ENCODE measurements at regions not wholly inside any gene's neighbourhood (a gene's known extent, or its start where the extent isn't known, plus 50 kb on each side); places are given as distances from the start of the nearest gene placed in this dataset.

DNA sequence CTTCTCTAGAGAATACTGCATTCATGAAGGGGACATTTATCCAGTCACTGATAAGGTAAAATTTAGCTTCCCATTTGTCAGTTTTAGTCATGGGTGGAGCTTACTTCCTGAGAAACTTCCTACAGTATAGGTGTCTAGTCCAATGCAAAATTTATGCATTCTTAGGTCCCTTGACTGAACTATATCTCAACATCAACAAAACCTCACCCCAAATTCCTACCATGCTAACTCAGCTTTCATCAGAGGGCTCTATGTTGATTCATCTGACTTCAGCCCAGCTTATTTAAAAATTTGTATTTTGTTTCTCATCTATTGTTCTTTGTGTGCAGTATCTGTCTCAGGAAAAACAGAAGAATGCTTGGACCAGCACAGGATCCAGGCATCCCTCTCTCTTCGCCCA is 296.4 kb upstream of the ACVR2A start:
- no peak for FAIRE-seq

DNA sequence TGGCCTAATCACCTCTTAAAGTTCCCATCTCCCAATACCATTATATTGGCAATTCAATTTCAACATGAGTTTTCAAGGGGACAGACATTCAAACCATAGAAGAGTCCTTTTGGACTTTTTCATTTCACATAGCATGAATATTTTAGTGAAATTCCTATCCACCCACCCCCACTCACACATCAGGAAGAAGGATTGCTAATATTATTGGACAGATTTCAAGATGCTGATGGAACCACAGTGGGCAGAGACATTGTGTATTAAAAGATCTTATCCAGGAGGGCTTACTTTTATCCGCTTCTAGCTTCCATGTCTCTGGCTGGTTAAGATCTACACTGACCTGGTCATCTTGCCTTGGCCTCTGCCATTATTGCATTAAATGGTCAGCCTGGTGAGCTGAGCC is 297.4 kb upstream of the ACVR2A start:
- no peak for FAIRE-seq

DNA sequence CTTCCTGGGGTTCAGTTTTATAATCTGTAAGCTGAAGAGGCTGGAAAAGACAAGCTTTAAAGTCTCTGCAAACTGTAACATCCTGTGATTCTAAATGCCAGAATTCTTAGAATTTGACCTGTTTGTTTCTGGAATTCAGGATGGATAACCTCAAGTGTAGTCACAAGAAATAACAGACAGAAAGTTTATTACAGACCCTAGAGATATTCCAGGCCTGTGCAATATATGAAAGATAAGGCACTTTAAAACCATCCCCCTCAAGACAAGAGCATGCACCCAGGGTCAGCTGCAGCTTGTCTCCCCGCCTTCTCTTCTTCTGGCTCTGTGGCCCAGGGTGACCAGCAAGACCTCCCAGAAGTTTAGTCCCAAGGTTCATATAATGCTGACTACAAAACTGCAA is 298.7 kb upstream of the ACVR2A start:
- FAIRE-seq = no peak

DNA sequence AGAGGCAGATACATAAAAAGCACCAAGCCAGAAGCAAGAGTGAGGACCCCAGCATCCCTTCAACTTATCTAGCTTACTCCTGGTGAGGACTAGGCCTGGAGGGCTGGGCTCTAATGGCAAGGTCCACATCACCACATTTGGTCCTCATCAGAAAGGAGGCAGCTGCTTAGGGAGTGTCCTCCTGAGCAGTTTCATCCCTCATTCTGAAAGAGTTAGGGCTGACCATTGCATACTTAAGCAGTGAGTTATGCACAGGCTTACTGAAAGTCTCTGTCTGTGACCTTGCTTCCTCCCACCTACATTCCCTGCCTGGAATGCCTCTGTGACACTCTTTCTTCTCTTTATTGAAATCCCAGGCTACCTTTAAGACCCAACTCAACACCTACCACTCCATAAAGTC is 301.8 kb upstream of the ACVR2A start:
- FAIRE-seq = no peak

DNA sequence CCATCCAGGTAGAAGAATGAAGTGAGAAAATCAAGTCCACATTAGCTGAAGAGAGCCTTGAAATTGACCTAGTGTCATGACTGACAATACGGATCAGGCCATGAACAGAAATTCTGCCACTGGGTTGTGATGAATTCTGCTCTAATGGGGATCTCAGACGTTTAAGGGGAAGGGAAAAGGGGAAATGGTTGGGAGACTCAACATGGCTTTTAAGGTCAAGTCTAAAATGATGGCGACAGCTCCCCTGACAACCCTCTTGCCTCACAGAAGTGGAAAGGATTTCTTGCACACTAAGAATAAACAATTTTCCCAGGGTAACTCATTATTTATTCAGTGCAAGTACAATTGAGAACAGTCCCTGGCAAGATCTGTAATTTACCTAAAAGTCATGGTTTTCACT is 302.5 kb upstream of the ACVR2A start:
- no peak for FAIRE-seq

DNA sequence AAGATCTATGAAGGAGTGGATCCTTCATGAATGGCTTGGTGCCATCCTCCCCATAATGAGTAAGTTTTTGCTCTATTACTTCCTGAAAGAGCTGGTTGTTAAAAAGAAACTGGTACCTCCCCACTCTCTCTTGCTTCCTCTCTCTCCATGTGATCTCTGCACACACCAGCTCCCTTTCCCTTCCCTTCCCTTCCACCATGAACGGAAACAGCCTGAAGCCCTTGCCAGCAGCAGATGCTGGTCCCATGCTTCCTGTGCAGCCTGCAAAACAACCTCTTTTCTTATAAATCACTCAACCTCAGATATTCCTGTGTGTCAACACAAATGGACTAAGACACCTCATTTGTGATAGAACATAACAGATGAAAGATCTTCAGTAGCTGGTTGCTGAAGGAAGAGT is 303.5 kb upstream of the ACVR2A start:
- no peak for FAIRE-seq

DNA sequence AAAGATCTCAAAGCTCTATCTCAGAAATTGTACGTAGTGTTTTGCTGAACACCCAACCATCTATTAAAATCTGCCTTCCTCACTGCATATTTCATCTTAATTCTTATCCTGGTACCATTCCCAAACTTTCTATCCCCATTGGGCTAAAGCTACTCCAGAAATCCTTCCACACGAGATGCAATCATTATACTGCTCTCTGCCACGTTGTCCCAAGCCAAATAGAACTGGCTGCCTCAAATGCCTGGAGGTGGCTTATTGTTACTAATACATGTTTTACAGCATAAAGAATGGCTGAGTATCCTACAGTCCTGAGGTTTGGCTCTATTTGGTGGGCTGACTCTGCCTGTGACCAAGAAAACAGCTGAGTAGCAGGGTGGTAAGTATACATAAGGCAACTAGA is 306.0 kb upstream of the ACVR2A start:
- no peak for FAIRE-seq

DNA sequence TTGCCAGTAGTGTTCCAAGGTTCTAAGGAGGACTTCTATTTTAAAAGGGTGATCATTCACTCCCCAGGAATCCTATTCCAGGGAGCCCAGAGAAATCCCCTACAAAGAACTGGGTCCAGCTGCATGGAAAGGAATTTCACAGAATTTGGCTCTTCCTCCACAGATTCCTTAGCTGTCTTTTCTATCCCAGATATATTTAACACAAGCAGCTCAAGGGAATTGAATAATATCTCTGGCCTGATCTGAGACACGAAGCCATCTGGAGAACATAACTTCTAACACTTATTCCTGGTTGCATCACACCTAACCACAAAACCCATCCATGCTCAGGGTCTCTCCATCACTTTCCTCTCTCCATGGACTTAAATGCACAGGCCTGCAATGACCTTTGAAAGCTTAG is 306.7 kb upstream of the ACVR2A start:
- FAIRE-seq = no peak

DNA sequence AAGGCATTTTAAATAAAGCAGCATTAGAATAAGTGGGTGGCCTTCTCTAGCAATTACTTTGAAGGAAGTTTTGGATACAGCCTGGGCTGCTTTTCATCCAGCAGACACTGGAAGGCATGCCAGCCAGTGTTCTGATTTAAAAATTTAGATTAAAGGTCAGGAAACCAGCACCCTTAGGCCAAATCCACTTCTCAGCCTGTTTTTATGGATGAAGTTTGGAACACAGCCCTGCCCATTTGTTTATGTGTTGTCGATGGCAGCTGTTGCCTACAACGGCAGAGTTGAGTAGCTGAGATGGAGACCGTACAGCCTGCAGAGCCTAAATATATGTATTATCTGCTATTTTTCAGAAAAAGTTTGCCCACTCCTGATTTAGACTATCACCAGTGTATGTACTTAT is 313.6 kb upstream of the ACVR2A start:
- FAIRE-seq = no peak

DNA sequence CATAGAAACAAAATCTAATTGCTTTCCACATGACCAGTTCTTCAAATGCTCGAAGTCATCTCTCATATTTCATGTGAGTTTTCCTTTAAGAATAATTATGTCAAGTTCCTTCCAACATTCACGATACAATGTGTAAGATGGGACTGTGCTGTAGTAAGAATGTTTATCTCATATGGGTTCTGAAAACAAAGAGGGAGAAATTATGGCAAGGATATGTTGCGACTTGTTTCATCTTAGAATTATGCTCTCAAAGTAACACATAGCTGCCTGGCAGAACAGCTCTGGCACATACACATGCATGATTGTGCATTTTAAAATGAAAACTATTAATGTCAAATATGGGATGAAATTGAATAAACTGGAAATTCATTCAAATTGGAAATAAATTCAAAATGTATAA is 314.8 kb upstream of the ACVR2A start:
- no peak for FAIRE-seq

DNA sequence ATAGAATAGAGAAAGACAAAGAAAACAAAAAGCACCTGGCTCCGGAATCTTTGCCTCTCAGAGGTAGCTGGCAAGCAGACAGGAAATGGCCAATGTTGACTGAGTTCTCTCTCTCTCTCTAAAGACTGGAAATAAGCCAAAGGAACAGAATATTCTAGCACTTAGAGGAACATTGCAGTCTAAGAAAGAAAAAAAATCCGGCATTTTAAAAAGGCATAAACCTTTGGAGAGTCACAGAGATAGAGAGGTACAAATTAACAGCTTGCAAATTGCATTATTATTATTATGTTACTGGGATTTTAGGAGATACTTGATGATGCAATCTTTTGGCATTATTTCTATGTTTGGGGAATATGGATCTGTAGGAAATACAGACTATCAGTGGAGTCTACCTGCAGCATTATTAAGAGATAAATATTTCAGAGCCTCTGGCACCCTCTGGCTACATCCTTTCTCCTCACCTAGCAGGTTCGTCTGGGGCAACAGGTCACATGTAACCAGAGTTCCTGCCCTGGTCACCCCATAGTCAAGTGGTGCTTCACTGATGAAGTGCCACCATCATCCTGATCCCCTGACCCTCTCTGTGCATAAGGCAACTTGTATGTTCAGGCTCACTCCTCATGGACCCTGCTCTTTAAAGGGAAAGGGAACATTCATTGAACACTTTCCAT is 318.9 kb upstream of the ACVR2A start:
- no peak for FAIRE-seq

DNA sequence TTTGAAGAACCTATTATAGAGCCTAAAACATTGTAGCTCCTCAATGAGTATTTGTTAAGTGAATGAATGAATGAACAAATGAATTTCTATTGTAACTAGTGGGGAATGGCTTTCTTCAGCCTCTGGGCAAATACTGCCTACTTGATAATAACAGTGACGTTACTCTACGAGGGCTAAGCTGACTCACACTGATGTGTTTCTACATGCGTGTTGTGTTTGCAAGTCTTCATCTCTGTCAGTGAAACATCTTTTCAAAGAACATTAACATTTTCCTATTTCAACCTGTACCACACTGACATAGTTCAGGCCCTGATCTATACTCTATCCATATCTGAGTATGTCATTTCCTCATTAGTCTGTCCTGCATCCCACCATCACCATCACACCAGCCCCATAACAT is 319.9 kb upstream of the ACVR2A start:
- FAIRE-seq = no peak

DNA sequence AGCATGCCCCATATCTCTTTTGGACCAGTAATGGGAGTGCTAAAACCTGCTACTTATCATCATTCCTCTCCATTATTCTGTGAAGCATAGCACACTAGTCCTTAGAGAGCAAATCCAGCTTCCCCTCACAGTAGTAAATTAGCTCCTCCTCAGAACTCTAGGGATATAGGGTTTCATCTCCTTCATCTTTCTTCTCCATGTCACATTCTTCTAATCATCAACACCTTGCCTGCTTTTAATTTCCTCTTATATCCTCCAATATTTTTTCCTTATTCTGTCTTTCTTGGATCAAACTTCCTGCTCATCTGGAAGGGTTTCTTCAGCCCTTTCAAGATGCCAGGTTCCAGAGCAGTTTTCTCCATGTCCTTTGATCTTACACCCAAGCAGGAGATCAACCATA is 321.4 kb upstream of the ACVR2A start:
- no peak for FAIRE-seq

DNA sequence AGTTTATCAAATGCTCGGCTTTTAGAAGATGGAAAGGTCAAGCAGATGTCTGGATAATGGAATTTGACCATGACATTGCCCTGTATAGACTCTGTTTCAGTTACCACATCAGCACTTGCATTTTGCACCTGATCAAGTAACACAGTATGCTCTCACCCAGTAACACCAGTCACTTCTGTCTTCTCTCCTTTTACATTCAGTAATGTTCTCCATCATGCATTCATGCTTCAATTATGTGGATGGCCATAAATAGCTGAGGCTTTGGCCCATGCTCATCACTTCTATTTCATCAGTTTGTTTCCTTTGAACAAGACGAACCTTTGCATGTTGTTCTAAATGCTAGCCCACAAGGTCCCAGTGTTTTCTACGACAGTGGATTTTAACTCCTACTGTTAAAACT is 322.9 kb upstream of the ACVR2A start:
- no peak for FAIRE-seq

DNA sequence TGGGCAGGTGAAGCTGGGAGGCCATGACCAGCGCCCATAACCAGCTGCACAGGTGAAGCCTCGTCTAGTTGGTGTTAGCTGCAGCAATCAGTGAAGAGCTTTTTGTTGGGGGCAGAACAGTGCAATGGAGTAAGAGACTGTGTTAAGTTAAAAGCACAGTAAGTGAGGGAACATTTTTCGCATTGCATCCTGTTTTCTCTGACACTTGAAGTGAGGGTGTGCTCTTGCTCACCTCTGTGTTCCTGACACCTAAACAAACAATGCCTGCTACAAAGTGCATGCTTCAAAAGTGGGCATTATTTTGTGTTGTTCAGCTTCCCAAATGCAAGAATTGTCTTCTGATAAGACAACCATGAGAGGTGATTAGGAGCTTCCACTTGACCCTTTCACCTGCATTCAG is 324.0 kb upstream of the ACVR2A start:
- no peak for FAIRE-seq

DNA sequence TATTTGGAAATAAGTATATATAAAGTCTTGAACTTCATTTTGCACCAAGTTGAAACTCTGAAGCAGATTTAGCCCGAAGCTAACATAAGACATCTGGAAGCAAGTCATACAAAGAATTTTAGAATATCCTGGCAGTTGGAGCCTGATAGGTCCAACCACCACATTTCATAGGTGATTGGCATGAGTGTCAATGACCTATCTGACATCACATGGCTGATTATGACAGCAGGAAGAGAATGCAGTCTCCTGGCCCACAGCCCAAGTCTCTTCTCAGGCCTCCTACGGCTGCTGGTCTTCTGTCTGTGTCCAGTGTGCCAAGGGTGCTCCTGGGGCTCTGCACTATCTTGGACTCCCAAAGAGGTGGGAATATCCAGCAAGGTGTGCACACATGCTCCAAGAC is 325.7 kb upstream of the ACVR2A start:
- FAIRE-seq = no peak

DNA sequence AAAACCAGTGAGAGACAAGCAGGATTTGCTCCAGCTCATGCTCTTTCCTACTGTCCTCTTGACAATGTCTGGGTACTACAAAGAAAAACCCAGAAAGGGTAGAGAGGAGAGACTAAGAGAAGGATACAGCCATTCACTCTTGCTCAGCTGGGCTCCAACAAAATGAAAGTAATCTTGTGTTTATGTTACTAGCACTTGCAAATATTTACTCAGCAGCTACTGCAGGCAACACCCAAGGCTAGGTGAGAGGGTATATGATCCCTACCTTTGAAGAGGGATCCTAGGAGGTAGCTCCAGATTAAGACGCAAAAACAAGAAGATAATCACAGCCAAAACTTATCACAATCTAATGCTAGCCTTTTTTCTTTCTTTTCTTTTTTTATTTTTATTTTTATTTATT is 329.6 kb upstream of the ACVR2A start:
- no peak for FAIRE-seq

DNA sequence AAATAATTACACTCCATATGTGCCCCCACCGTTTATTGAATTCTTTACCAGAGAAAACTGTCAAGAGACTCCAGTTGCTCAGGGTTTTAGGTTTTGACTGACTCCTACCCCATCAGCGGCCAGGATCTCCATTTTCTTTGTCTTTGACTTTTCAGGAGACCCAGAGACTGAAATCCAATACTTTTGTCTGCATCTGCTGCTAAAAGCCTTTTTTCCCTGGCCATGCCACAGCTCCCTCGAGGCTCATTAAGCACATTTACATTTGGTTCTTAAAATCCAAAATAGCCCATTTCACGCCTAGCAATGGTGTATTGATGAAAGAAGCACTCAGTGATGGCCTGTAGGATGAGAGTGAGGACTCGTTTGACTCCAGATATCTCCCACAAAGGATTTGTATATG is 332.6 kb upstream of the ACVR2A start:
- no peak for FAIRE-seq

DNA sequence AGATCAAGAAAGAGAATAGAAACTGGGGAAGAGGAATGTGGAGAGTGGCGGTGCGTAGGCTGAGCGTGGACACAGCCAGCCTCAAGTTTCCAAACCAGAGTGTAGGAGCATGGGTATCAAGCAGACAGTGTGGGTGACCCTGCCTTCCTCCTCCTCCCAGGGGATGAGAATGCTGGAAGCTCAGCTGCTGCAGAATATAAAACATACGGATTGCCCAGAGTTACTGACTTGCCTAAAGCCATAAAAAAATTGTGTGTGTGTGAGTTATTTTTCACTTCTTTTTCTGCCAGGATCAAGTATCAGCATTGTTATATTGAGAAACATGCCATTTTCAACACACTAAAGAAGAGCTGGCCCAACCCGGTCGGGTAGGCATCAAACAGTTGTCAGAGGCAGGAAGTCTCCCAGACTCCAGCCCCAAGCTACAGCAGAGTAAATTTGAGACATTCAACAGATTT is 333.3 kb upstream of the ACVR2A start:
- no peak for FAIRE-seq

DNA sequence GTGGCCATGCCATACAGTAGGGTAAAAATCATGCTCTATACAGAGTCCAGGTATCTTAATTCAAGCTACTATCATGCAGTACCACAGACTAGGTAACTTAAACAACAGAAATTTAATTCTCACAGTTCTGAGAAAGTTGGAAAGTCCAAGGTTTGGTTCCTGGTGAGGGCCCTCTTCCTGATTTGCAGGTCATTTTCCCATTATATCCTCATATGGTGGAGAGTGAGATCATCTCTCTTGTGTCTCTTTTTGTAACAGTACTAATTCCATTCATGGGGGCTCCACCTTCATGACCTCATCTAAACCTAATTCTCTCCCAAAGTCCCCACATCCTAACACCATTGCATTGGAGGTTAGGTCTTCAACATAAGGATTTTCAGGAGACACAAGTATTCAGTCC is 335.0 kb upstream of the ACVR2A start:
- no peak for FAIRE-seq

DNA sequence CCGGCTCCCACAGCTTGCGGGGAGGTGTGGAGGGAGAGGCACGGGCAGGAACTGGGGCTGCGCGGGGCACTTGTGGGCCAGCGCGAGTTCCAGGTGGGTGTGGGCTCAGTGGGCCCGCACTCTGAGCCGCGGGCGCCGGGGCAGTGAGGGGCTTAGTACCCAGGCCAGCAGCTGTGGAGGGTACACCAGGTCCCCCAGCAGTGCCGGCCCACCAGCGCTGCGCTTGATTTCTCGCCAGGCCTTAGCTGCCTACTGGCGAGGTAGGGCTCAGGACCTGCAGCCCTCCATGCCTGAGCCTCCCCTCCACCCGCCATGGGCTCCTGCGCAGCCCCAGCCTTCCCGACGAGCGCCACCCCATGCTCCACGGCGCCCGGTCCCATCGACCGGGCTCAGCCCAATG is 337.9 kb upstream of the ACVR2A start:
- no peak for FAIRE-seq

DNA sequence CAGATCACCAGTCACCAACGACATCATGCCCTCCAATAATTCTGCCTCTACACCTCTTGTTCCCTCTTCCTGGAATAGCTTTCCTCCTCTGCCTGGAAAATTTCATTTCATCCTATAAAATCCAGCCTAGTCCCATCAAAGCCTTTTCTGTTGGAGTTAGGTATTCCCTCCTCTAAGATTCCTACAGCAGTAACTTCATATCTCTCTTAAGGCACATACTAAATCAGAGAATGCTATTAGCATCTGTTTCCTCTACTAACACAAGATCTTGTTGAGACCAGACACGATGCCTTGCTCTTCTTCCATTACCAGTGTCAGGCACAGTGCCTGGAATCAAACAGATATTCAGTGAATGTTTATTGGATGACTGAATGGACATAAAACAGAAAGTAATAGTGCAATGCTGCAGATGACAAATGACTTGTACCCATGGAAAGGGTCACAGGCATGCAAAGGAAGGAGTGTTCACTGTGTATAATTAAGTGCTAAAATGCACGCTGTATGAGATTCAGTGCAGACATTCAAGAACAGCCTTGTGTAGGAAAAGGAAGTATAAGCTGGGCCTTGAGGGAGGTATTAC is 342.0 kb upstream of the ACVR2A start:
- no peak for FAIRE-seq

DNA sequence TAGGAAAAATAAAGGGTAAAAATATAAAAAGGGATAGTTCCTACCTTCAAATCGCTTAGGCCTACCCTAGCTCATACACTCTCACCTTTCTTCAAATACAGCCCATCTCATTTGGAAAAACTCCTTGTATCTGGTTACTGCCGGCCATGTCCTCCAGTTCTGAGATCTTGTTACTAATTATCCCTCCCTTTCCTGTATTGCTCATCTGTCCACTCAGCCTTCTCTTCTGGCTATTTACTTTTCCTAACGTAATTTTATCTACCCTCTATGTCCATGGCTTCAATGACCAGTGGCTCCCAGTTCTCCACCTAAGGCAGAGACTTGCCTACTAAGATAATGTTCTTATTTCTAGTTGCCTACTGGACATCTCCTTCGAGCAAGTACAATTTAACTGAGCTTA is 342.9 kb upstream of the ACVR2A start:
- no peak for FAIRE-seq

DNA sequence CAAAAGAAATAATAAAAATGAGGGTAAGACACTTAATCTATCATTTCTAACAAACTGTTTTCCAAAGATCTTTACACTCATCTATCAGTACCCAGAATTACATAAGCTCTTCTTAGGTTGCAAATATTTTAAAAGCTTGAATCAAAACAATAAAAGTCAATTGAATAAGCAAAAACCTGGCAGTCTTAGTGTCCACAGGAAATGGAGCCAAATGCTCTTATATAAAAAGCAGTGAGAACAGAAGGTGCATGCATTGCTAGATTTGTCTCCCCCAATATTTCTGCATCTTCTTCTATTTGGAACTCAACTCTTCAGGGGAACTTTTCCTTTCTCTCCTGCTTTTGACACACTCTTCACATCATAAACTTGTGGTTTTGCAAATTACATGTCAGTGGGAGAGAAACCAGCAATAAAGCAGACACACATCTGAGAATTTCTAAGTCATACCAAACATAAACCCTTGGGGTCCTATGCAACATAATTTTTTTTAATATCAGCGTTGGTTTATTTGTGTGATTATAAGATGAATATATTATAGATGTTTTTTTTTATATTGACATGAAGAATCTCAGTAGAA is 343.9 kb upstream of the ACVR2A start:
- no peak for FAIRE-seq

DNA sequence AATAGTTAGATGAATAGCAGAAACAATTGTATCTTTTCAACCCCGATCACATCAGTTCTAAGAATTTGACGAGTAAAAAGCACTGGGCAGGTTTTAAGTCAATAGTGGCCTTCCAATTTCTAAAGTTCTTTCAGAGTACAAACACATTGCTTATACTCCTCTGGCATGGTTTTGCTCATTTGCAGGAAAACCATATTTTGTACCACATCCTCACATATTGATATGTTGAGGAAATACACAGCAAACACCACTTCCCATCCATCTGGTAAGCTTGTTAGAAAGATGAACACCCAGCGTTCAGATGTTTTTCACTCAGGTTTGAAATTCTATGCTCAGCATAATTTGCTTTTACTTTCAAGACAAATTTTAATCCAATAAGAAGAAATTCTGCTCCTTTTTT is 344.6 kb upstream of the ACVR2A start:
- no peak for FAIRE-seq

Data from TTC549 (cell line).